ENCODE measurements at regions not wholly inside any gene's neighbourhood (a gene's known extent, or its start where the extent isn't known, plus 50 kb on each side); places are given as distances from the start of the nearest gene placed in this dataset.
"Not testable (repeated sequence)": the region's sequence is repeated elsewhere in the genome, so short reads cannot be mapped to it uniquely, and the experiment has no call there.

DNA sequence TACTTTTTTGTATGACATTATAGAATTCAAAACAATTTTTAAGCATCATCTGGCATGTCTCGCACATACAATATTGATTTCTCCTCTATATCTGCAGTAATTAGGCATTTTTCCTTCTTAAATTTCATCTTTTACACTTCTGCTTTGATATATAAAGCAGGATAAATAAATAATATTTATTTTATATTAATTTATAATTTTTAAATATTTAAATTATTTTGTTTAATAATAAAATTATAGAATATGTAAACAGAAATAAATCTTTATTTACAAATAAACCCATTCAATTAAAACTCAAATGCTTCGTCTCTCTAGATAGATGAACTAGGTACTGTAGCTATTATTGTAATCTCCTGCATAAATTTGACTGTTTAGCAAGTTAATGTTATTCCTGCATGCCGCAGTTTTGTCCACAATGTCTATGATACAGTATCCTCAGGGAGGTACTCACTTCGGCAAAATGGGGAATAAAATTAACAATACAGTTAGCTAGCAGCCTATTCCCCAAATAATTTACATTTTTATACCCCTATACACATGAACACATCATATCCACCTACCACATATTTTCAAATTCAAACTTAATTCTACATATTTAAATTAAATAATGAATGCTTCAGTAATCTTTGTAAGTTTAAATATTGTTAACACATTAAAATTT lies 473.6 kb upstream of the SLC10A2 start:
- no peak for DNase-seq (ENCODE audit: low read depth)

GRCh38 chr13:103539265-103539664 lies 473.0 kb upstream of the SLC10A2 start:
- DNase-seq (ENCODE audit: low read depth), result no peak

- no peak for DNase-seq (ENCODE audit: low read depth)
Measured at GRCh38 chr13:103537616-103538015, 471.4 kb upstream of the SLC10A2 start.

- DNase-seq (ENCODE audit: low read depth), result no peak
Measured at GRCh38 chr13:103531278-103531677, 465.1 kb upstream of the SLC10A2 start.

DNA sequence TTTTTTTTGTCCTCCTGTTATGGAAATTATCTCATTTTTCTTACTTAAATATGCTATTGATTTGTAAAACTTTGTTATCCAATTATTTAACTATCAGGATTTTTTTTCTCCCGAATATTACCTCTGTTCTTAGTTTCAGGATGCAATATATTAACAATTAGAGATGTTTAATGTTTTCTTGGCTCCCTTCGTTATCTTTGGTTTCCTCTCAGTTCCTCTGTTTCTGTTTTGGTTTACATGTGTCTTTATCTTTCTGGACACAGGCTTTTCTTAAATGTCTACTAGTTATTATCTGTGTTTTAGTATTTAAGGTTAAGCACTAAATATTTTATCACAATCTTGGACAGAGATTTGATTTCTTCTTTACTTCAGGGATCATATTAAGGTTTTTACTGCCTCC lies 462.2 kb upstream of the SLC10A2 start:
- no peak for DNase-seq (ENCODE audit: low read depth)

DNA sequence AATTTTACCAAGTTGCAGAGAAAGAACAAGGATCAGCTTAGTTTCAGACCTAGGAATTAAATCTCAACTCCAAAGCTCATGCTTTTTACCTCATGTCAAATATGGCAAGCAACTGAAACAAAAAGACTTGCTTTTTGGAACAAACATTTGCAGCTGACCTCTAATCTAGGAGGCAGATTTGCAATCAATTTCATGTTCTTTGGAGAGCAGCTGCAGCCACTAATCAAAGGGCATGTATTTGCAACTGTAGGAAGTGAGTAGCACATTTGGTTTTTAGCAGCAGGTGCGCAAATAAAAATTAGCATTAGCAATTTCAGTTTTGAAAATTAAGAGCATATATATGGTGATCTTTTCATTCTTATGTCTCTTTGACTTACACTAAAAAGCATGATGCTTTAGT lies 459.3 kb upstream of the SLC10A2 start:
- no peak for DNase-seq (ENCODE audit: low read depth)

DNA sequence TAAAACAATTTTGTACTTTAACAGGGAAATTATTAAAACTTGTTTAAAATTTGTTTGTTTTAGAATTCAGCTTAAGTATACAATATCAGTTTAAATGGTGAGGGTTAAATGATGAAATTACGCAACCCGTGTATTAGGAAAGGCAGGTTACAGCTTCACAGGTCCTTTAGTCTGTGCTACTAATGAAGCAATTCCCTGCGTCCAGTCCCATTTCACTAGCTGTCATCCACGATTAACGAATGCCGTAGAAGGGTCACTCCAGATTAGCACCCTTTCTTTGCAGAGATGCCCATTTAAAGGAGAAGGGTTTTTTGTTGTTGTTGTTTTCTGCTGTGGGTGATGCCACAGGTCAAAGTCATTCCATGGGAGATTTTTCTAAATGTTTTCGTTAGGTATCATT lies 457.6 kb upstream of the SLC10A2 start:
- no peak for DNase-seq (ENCODE audit: low read depth)

- DNase-seq (ENCODE audit: low read depth), result no peak
Measured at GRCh38 chr13:103521532-103521931, 455.3 kb upstream of the SLC10A2 start.

DNA sequence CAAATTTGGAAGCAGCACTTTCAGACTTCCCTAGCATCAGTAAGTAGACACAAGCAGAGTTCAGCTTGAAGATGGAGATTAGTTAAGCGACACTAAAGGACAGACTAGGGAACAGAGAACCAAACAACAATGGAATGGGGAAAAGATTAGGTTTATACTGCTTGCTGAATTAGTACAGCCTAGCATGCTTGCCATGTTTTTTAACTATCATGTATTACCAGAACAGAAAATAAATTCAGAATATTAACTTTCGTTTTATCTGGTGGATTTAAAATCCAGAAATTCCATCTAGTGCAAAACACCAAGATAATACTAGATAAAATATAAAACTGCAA lies 451.5 kb upstream of the SLC10A2 start:
- DNase-seq (ENCODE audit: low read depth), result no peak

GRCh38 chr13:103517066-103517767 lies 451.0 kb upstream of the SLC10A2 start:
- no peak for DNase-seq (ENCODE audit: low read depth)

GRCh38 chr13:103516015-103516795 lies 450.0 kb upstream of the SLC10A2 start:
- DNase-seq (ENCODE audit: low read depth), result no peak

GRCh38 chr13:103515410-103515809 lies 449.2 kb upstream of the SLC10A2 start:
- DNase-seq (ENCODE audit: low read depth), result no peak

DNA sequence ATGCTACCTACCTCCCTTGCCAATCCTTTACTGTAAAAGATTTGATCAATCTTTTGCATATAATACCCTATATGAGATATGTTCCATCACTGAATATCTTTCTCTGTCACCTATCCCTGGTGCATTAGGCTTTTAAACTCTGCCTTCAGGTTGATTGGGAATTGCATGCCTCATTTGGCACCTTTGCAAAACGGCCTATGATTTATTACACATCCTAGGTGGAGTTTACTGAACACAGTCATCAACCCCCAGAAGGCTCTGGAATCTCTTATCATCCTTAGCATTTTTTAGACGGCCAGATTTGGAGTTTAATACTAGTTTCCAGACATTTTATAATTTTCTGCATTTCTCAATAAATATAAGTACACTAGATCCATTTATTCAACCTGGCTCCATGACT lies 448.4 kb upstream of the SLC10A2 start:
- no peak for DNase-seq (ENCODE audit: low read depth)

- no peak for DNase-seq (ENCODE audit: low read depth)
Measured at GRCh38 chr13:103514188-103514587, 448.0 kb upstream of the SLC10A2 start.

DNA sequence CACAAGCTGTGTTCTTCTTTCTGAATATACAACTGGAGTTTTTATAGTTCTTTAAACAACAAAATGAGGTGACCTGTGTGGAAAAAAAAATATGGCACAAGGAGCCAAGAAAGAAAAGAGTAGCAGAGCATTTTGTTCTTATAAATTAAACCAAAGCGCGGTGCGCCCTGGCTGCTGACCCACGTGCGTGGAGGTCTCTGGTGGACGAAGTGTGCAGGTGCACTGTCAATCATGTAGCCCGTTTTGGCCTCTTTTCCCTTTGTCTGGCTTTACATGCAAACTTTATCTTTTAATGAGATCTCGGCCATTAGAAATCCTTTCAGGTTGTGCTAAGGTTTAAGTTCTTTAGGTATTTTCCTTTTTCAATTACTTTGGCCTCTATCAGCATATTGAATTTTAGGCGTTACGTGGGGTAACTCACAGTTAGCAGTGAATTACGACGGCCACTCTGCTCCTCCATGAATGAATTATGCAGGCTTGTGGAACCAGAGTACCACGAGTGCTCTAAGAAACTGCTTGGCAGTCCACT lies 443.9 kb upstream of the SLC10A2 start:
- no peak for DNase-seq (ENCODE audit: low read depth)

- no peak for DNase-seq (ENCODE audit: low read depth)
Measured at GRCh38 chr13:103497404-103497803, 431.2 kb upstream of the SLC10A2 start.

DNA sequence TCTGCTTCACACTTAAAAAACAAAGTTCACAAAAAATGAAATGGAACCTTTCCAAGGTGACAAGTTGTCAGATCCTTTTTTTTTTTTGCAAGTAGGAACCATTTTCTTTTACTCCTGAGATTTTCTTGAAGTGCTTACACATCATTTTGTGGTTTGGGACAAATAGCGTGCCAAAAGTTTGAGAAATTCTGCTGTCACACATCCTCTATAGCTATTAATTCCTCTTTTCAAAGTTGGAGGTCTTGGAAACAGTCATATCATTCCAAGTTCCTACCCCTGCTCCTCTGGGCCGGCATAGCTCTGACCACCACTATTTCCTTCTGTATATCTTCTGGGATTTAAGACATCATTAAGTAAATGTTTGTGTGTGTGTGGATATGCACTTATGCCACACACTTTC lies 421.6 kb upstream of the SLC10A2 start:
- DNase-seq (ENCODE audit: low read depth), result no peak

- no peak for DNase-seq (ENCODE audit: low read depth)
Measured at GRCh38 chr13:103473081-103473480, 406.9 kb upstream of the SLC10A2 start.

DNA sequence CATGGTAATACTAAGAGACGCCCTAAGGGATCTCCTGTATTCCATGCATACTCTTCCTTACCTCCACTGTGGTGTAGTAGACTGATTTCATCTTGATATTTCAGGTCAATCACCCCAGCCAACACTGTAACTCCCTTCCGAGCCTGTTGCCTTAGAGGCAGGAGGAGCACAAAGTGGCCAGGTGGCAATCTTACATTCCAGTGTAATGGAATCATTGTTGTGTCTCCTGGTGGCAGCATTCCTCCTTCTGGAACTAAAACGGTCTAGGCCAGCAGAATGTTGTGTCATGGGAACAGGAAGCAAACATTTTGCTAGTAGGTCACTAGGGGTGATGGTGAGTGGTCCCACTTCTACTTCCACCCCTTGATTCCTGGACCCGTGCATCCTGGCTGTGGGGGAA lies 405.7 kb upstream of the SLC10A2 start:
- no peak for DNase-seq (ENCODE audit: low read depth)

- DNase-seq (ENCODE audit: low read depth), result no peak
Measured at GRCh38 chr13:103469771-103470170, 403.6 kb upstream of the SLC10A2 start.

- DNase-seq (ENCODE audit: low read depth), result no peak
Measured at GRCh38 chr13:103466761-103467160, 400.5 kb upstream of the SLC10A2 start.

- not testable (repeated sequence) for DNase-seq (ENCODE audit: low read depth)
Measured at GRCh38 chr13:103460246-103460645, 394.0 kb upstream of the SLC10A2 start.

Measured in myocyte (in vitro differentiated cells).